Gastrocnemius medialis (tissue), 4 donors: ENCODE measurements at regions not wholly inside any gene's neighbourhood (a gene's known extent, or its start where the extent isn't known, plus 50 kb on each side); places are given as distances from the start of the nearest gene placed in this dataset.

Source experiments
- CTCF ChIP-seq, 5 experiments: fragments of 450-650 bp in 3 of 5; fragments of 200-600 bp in 2 of 5; sonication (generic) in 2 of 5; IDR thresholded peaks in 4 of 5; conservative IDR thresholded peaks in 1 of 5; 1 replicate in 4 of 5; 2 replicates in 1 of 5; pipeline ENCODE4 v1.5.1; 2016 to 2019; ENCODE audit warnings: antibody characterized with exemption in 5 of 5, mild to moderate bottlenecking in 3 of 5, moderate library complexity in 3 of 5
- POLR2A ChIP-seq, 2 donors: fragments of 450-650 bp; IDR thresholded peaks; one replicate each; pipeline ENCODE4 v1.6.1; 2017; ENCODE audit warnings: antibody characterized with exemption in 2 of 2, mild to moderate bottlenecking in 2 of 2, moderate library complexity in 2 of 2

DNA sequence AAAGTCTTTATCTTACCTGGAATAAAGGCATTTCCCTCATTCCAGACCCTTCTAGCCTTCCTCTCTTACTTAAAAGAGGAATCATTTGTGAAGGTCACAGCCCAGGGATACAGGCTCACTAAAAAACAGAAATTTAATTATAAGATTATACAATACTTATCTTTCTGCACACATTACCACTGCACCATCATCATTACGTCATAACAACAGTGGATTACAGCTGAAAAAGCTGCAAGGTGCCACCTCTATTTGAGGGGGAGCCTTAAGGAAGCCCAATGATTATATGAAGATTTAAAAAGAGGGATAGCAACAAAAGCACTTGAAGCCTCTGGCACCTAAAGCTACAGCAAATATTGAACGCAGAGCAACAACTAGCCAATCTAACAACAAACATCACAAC, 452.9 kb upstream of the EYS start:
- no peak for TF ChIP-seq CTCF (IDR thresholded peaks at IDR 0.05 in 4 of 5, conservative IDR thresholded peaks at IDR 0.05 in 1 of 5)
- no peak for TF ChIP-seq POLR2A (IDR thresholded peaks at IDR 0.05)
